HL-60 (cell line): ENCODE measurements at regions not wholly inside any gene's neighbourhood (a gene's known extent, or its start where the extent isn't known, plus 50 kb on each side); places are given as distances from the start of the nearest gene placed in this dataset.
A peak's percentile ranks its signal among the peaks of the same experiment; 100 is the strongest.

Experiments
- DNase-seq, 2 experiments: peaks; one replicate each; pipeline ENCODE4 v3.0.0-alpha.2; 2010 to 2020; ENCODE audit warnings: low read depth in 1 of 2, low spot score in 1 of 2
- H3K27ac ChIP-seq: fragments of 250-450 bp; sonication (Bioruptor Pico); replicated peaks from 2 replicates; pipeline ENCODE4 v1.5.1; 2020; ENCODE audit warnings: mild to moderate bottlenecking, moderate library complexity
- H3K27me3 ChIP-seq: fragments of 250-450 bp; sonication (Bioruptor Pico); 2 replicates; pipeline ENCODE4 v1.5.1; 2021; ENCODE audit warnings: mild to moderate bottlenecking, moderate library complexity; ENCODE audit not compliant: insufficient read depth, poor library complexity, severe bottlenecking
- H3K4me3 ChIP-seq: replicated peaks from 2 replicates; pipeline ENCODE4 v1.5.1; 2011; ENCODE audit warnings: mild to moderate bottlenecking, control low read depth, low read length; ENCODE audit not compliant: insufficient read depth
- CTCF ChIP-seq: IDR thresholded peaks from one replicate; pipeline ENCODE4 v1.5.1; 2011; ENCODE audit warnings: low read length, control low read depth, inconsistent platforms; ENCODE audit not compliant: insufficient read depth
- GABPA ChIP-seq: IDR thresholded peaks from 2 replicates; pipeline ENCODE4 v1.6.1; 2012; ENCODE audit warnings: low read depth
- POLR2AphosphoS5 ChIP-seq: IDR thresholded peaks from 2 replicates; pipeline ENCODE4 v1.6.1; 2012; ENCODE audit warnings: low read depth
- SPI1 ChIP-seq: IDR thresholded peaks from 2 replicates; pipeline ENCODE4 v1.6.1; 2012; ENCODE audit warnings: low read depth, mild to moderate bottlenecking, borderline replicate concordance
- TF ChIP-seq, protein P1 (sequence below): IDR thresholded peaks from 2 replicates; pipeline ENCODE4 v1.6.1; 2012; ENCODE audit warnings: low read depth; ENCODE audit not compliant: insufficient replicate concordance

DNA sequence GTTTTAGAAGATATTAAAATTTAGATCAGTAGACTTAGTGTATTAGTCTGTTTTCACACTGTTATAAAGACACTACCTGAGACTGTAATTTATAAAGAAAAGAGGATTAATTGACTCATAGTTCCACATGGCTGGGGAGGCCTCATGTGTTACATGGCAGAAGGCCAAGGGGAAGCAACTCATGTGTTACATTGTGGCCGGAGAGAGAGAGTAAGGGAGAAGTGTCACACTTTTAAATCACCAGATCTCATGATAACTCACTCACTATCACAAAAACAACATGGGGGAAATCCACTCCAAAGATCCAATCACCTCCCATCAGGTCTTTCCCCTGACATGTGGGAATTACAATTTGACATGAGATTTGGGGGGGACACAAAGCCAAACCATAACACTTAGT lies 1159.7 kb upstream of the PCDH7 start:
- Histone ChIP-seq H3K4me3 (no peak overlapping the region), H3K27ac (no peak overlapping the region), H3K27me3 (no peaks in the 10 kb centered on the region)
- TF ChIP-seq, protein P1, sequence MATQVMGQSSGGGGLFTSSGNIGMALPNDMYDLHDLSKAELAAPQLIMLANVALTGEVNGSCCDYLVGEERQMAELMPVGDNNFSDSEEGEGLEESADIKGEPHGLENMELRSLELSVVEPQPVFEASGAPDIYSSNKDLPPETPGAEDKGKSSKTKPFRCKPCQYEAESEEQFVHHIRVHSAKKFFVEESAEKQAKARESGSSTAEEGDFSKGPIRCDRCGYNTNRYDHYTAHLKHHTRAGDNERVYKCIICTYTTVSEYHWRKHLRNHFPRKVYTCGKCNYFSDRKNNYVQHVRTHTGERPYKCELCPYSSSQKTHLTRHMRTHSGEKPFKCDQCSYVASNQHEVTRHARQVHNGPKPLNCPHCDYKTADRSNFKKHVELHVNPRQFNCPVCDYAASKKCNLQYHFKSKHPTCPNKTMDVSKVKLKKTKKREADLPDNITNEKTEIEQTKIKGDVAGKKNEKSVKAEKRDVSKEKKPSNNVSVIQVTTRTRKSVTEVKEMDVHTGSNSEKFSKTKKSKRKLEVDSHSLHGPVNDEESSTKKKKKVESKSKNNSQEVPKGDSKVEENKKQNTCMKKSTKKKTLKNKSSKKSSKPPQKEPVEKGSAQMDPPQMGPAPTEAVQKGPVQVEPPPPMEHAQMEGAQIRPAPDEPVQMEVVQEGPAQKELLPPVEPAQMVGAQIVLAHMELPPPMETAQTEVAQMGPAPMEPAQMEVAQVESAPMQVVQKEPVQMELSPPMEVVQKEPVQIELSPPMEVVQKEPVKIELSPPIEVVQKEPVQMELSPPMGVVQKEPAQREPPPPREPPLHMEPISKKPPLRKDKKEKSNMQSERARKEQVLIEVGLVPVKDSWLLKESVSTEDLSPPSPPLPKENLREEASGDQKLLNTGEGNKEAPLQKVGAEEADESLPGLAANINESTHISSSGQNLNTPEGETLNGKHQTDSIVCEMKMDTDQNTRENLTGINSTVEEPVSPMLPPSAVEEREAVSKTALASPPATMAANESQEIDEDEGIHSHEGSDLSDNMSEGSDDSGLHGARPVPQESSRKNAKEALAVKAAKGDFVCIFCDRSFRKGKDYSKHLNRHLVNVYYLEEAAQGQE, result no peak
- no peak for TF ChIP-seq GABPA
- TF ChIP-seq CTCF, result no peak
- TF ChIP-seq POLR2AphosphoS5, result no peak
- no peak for TF ChIP-seq SPI1
- peak; percentile 21 to 28 for DNase-seq

DNA sequence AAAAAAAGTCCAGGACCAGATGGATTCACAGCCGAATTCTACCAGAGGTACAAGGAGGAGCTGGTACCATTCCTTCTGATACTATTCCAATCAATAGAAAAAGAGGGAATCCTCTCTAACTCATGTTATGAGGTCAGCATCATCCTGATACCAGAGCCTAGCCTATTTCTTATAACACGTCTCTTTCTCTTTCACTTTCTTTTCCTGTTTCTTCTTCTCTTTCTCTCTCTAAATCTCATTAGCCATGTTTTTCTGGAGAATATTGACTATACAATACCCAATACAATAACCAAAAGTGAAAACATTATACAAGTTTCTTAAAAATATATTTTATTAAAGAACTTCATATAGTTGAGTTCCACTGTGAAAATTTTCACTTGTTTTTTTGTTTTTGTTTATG lies 1154.9 kb upstream of the PCDH7 start:
- TF ChIP-seq GABPA (no peak), SPI1 (no peak), POLR2AphosphoS5 (no peak), CTCF (no peak)
- TF ChIP-seq, protein P1, result no peak
- no peak overlapping the region for H3K27ac ChIP-seq
- no peak for DNase-seq
- no peaks in the 10 kb centered on the region for H3K27me3 ChIP-seq
- no peak overlapping the region for H3K4me3 ChIP-seq

- no peak for DNase-seq
- H3K27me3 ChIP-seq, result no peaks in the 10 kb centered on the region
- no peak for TF ChIP-seq CTCF
- TF ChIP-seq GABPA, result no peak
- TF ChIP-seq SPI1, result no peak
- TF ChIP-seq, protein P1, result no peak
- no peak for TF ChIP-seq POLR2AphosphoS5
- H3K4me3 ChIP-seq, result no peak overlapping the region
- no peak overlapping the region for H3K27ac ChIP-seq
Measured at GRCh38 chr4:29566371-29566770, 1153.8 kb upstream of the PCDH7 start.
